ENCODE measurements at regions not wholly inside any gene's neighbourhood (a gene's known extent, or its start where the extent isn't known, plus 50 kb on each side); places are given as distances from the start of the nearest gene placed in this dataset.

GRCh38 chr9:86827893-86828292 is 119.4 kb downstream of the GAS1 start (continued):
- TF ChIP-seq ZNF451 (CRISPR knock-in tag; IDR thresholded peaks at IDR 0.05) (no peak), ZNF556 (CRISPR knock-in tag; IDR thresholded peaks at IDR 0.05; ENCODE audit: borderline replicate concordance) (no peak), SRSF1 (optimal IDR thresholded peaks at IDR 0.05; ENCODE audit: low read depth, low read length) (no peak), ATF7 (IDR thresholded peaks at IDR 0.05) (no peak), ATF7 (CRISPR knock-in tag; IDR thresholded peaks at IDR 0.05) (no peak), ZNF263 (CRISPR knock-in tag; IDR thresholded peaks at IDR 0.05) (no peak), ZNF292 (CRISPR knock-in tag; IDR thresholded peaks at IDR 0.05; ENCODE audit: borderline replicate concordance, low read depth) (no peak), ARNT (IDR thresholded peaks at IDR 0.05) (no peak), ZNF343 (CRISPR knock-in tag; IDR thresholded peaks at IDR 0.05) (no peak), MZF1 (CRISPR knock-in tag; IDR thresholded peaks at IDR 0.05; ENCODE audit: borderline replicate concordance) (no peak), ZNF691 (CRISPR knock-in tag; IDR thresholded peaks at IDR 0.05; ENCODE audit: borderline replicate concordance, low read depth) (no peak), SNAPC4 (CRISPR knock-in tag; IDR thresholded peaks at IDR 0.05) (no peak), ZBTB44 (CRISPR knock-in tag; IDR thresholded peaks at IDR 0.05) (no peak), ZFY (CRISPR knock-in tag; IDR thresholded peaks at IDR 0.05) (no peak), CREB3 (CRISPR knock-in tag; IDR thresholded peaks at IDR 0.05) (no peak)

Data from HepG2 (cell line).